Gastroesophageal sphincter (tissue), 3 donors: ENCODE measurements at regions not wholly inside any gene's neighbourhood (a gene's known extent, or its start where the extent isn't known, plus 50 kb on each side); places are given as distances from the start of the nearest gene placed in this dataset.

Experiments
- CTCF ChIP-seq, 4 experiments: fragments of 200-600 bp in 2 of 4; fragments of 450-650 bp in 2 of 4; sonication (generic) in 1 of 4; IDR thresholded peaks; one replicate each; pipeline ENCODE4 v1.5.1; 2017 to 2019; ENCODE audit warnings: antibody characterized with exemption in 4 of 4, mild to moderate bottlenecking in 2 of 4, moderate library complexity in 2 of 4
- EP300 ChIP-seq: sonication (generic); formaldehyde crosslinking; IDR thresholded peaks from one replicate; pipeline ENCODE4 v1.6.1; 2017; ENCODE audit warnings: antibody characterized with exemption, mild to moderate bottlenecking
- POLR2A ChIP-seq, 2 donors: fragments of 450-650 bp; IDR thresholded peaks; one replicate each; pipeline ENCODE4 v1.6.1; 2017; ENCODE audit warnings: antibody characterized with exemption in 2 of 2, mild to moderate bottlenecking in 2 of 2, moderate library complexity in 1 of 2
- POLR2AphosphoS5 ChIP-seq: sonication (generic); formaldehyde crosslinking; IDR thresholded peaks from one replicate; pipeline ENCODE4 v1.6.1; 2017; ENCODE audit warnings: antibody characterized with exemption

- no peak for TF ChIP-seq POLR2A (IDR thresholded peaks at IDR 0.05)
- no peak for TF ChIP-seq CTCF (IDR thresholded peaks at IDR 0.05)
- no peak for TF ChIP-seq EP300
- TF ChIP-seq POLR2AphosphoS5 = no peak
Measured at GRCh38 chr13:73695325-73695724, 438.9 kb downstream of the KLF12 start.
